DMS53 (cell line): ENCODE measurements at regions not wholly inside any gene's neighbourhood (a gene's known extent, or its start where the extent isn't known, plus 50 kb on each side); places are given as distances from the start of the nearest gene placed in this dataset.
"Not testable (repeated sequence)": the region's sequence is repeated elsewhere in the genome, so short reads cannot be mapped to it uniquely, and the experiment has no call there.

Experiments used
- DNase-seq: peaks from one replicate; lab custom pipeline; 2025; lab: John Stamatoyannopoulos, UW

DNA sequence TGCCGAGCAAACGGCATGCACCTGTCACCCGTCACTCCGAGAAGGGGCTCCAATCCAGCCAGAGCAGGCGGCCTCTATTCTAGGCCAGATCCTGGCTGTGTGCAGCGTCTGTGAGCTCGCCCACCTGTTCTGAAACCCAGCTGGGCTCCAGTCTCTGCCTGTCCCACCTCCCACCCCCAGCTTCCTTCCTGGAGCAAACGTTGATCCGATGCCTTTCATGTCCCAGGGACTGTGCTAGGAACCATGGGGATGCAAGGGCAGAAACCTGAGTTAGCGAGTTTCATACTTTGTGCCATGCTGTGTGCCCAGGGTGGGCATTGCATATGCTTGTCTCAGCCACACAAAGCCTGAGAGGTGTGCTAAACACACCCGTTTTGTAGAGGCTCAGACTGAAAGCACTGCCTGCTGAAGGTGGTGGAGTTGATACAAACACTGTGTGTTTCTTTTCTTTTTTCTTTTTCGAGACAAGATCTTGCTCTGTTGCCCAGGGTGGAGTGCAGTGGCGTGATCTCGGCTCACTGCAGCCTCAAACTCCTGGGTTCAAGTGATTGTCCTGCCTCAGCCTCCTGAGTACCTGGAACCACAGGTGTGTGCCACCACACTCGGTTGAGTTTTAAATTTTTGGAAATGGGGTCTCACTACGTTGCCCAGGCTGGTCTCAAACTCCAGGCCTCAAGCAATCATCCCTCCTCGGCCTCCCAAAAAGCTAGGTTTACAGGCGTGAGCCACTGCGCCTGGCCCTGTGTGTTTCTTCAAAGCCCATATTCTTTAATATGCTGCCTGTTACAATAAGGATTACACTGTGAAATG lies 84.1 kb upstream of the MED13L start:
- DNase-seq, result peak; percentile 99

- DNase-seq, result peak; percentile 64
These were observed 87.6 kb upstream of the MED13L start for GRCh38 chr12:116365114-116365513.

- no peak for DNase-seq
These were observed 88.3 kb upstream of the MED13L start for GRCh38 chr12:116365606-116366455.

GRCh38 chr12:116366456-116366776 lies 88.9 kb upstream of the MED13L start:
- peak; percentile 97 for DNase-seq

DNA sequence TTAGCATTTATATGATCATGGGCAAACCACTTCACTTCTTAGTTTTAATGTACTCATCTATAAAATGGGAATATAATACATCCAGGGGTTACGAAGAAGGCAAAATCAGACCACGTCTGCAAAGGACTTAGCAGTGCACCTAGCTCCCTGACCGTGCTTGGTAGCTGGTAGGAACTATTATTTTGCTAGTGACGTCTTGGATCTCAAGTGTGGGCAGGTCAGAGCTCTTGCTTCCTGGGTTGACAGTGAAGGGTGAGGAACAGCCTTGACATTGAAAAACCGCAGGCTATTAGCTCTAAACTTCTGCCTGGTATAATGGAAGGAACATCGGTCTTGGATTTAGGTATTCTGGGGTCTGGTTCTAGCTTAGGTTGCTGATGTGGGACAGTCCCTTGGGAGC lies 89.3 kb upstream of the MED13L start:
- peak; percentile 94 for DNase-seq

GRCh38 chr12:116368196-116369194 lies 91.0 kb upstream of the MED13L start:
- peak; percentile 99 for DNase-seq

- peak; percentile 62 for DNase-seq
These were observed 92.5 kb upstream of the MED13L start for GRCh38 chr12:116370004-116370404.

- no peak for DNase-seq
These were observed 93.5 kb upstream of the MED13L start for GRCh38 chr12:116370886-116371580.

DNA sequence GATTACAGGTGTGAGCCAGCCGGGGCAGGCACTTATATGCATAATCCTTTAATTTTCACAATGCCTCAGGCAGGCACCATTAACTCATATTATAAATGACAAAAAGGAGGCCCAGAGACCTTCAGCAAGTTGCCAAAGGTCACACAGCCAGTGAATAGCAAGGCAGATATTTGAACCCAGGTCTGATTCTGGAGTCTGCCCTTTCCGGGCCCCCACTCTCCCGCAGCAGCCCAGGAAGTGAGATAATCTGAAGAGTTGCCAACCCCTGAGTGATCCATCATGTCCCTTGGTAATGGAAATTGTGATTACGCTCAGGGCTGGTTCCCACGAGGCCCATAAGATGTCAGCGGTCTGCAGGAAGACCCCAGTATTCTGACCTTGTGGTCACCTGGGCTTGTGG lies 95.3 kb upstream of the MED13L start:
- no peak for DNase-seq

DNA sequence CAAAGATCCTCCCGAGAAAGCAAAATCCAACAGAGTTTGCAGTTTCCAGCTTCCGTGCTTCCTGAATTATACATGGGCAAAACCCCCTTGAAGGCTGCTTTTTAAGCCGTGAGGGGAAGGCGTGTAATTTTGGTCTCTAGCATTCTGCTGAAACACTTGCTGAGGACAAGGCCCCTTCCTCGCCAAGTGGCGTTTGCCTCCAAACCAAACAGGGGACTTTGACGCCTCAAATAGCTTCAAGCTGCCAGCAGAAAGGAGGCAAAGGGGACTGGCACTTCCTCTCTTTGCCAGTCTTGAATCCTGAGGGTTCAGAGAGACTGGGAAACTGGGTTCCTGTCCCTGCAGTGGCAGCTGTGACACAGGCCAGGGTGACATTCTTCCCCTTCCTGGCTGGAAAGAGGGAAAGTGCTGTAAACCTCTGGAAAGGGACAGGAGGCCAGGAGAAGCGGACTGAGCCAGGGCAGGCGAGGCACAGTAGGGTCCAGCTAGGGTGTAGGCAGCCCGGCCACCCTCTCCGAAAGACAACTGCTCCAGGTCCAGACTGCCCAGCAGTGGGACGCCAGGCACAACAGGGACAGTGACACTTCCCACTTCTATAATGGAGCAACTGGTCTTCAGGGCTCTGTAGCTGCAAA lies 96.2 kb upstream of the MED13L start:
- DNase-seq, result no peak

- no peak for DNase-seq
These were observed 96.7 kb upstream of the MED13L start for GRCh38 chr12:116374207-116374606.

GRCh38 chr12:116375278-116375842 lies 97.9 kb upstream of the MED13L start:
- no peak for DNase-seq

DNA sequence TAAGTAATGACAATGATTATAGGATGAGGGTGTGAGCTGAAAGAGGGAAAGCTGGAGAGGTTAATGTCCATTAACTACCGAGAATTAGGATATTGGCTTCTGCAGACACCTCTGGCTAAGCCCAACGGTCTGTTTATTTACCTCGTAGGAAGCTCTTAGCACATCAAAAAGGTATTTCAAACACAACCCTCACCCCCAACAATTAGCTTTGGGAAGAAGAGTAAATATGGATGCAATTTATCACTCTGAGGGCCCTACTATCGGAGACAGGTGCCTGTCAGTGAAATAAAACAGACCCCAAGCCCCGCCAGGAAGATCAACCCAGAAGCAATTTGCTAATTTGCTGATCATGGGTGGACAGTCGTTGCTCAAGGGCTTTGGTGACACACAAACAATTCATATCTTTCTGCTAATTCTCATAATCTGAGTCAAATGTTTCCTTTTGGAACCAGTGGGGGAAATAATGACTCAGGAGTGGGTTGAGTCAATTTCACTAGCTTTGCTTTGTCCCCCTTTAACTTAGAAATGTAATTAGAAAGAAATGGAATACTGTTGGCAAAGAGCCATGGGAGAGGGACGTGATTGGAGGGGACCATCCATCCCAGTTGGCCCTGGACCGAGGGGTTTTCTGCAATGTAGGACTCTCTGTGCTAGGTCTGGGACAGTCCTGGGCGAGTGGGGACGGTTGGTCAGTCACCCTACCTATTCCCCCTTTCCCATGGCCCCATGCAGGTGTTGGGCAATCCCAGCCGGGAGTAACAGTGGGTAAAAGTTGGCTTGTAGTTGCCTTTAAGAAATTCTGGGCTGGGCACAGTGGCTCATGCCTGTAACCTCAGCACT lies 99.1 kb upstream of the MED13L start:
- DNase-seq, result peak; percentile 71

DNA sequence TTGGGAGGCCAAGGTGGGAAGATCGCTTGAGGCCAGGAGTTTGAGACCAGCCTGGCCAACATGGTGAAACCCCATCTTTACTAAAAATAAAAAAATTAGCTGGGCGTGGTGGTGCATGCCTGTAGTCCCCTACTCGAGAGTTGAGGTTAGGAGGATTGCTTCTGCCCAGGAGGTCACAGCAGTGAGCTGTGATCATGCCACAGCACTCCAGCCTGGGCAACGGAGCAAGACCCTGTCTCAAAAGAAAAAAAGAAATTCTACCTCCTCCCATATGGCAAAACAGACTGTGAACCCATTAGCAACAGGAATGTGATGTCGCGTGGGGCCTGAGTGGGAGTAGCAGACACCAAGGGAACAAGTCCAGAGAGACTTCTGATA lies 99.7 kb upstream of the MED13L start:
- DNase-seq, result not testable (repeated sequence)

- DNase-seq, result no peak
These were observed 100.5 kb upstream of the MED13L start for GRCh38 chr12:116378002-116378401.

DNA sequence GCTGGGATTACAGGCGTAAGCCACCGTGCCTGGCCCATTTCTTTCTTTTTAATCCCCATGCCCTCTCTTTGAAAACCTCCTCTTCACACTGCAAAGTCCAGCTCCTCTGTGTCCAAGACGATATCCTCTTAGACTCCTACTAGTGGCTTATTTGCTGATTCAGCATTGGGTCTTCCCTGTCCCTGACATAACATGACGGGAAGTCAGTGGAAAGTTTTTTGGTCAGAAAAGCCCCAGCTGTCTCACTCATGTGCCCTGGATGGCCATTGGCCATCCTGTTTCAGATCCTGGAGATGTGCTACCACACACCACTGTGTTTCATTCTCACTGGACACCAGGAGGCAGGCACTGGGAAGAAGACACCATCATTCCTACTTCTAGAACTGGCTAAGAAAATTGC lies 102.6 kb upstream of the MED13L start:
- no peak for DNase-seq

GRCh38 chr12:116380740-116381139 lies 103.2 kb upstream of the MED13L start:
- DNase-seq, result not testable (repeated sequence)

DNA sequence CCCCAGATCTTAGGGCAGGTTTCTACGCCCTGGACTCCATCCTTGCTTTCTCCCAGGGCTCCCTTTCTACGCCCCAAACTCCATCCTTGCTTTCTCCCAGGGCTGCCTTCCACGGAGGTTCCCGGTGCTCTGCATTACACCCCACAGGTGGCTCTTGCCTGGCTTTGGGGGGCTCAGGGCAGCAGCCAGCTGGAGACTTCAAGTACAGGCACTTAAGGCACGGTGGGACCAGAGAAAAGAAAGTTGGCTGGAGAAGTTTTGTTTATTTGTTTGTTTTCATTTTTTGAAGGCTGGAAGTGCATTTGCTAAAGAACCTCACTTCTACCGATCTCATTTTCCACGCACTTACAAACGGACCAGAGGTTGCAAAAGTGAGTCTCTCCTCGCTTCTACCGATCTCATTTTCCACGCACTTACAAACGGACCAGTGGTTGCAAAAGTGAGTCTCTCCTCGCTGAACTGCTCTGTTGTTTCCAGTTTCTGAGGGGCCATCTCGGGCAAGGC lies 103.8 kb upstream of the MED13L start:
- no peak for DNase-seq
